Hindlimb muscle (tissue), 1 donor: ENCODE measurements at regions not wholly inside any gene's neighbourhood (a gene's known extent, or its start where the extent isn't known, plus 50 kb on each side); places are given as distances from the start of the nearest gene placed in this dataset.
"Not testable (repeated sequence)": the region's sequence is repeated elsewhere in the genome, so short reads cannot be mapped to it uniquely, and the experiment has no call there.

Experiments
- DNase-seq: peaks from one replicate; pipeline ENCODE4 v3.0.0-alpha.2; 2013

DNA sequence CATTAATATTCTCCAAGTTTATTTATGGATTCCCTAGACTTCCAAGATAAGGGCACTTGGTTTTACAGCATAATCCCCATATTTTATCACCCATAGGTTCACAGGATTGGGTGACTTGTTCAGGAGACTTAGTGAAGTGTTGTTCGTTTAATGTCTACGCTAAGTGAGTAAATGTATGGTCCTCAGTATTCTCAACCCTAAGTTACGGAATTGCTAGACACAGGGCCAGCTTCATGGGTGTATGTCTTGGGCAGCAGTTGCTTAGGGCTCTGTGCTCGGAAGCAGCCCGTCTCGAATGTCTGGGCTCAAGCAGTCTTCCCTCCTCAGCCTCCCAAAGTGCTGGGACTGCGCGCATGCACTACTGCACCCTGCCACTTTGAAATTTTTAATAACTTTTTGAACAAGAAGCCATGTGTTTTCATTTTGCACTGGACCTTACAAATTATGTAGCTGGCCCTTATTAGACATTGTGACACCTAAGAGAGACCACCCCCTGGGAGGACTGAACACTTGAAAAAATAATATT, 91.5 kb upstream of the ZNF217 start:
- no peak for DNase-seq

DNA sequence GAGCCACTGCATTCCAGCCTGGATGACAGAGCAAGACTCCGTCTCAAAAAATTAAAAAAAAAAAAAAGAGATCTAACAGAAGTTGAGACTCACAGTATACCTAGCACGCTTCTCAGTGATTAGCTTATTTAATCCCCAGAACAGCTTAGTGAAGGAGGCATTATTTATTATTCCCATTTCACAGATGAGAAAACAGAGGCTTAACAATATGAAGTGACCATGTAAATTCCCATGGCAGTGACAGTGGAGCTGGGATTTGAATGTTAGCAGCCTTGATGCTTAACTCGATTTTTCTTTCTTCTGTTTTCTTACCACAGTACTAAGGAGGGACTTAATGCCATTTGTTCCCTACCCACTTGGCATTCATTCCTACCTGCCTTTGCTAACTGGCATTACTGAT, 89.9 kb upstream of the ZNF217 start:
- no peak for DNase-seq

DNA sequence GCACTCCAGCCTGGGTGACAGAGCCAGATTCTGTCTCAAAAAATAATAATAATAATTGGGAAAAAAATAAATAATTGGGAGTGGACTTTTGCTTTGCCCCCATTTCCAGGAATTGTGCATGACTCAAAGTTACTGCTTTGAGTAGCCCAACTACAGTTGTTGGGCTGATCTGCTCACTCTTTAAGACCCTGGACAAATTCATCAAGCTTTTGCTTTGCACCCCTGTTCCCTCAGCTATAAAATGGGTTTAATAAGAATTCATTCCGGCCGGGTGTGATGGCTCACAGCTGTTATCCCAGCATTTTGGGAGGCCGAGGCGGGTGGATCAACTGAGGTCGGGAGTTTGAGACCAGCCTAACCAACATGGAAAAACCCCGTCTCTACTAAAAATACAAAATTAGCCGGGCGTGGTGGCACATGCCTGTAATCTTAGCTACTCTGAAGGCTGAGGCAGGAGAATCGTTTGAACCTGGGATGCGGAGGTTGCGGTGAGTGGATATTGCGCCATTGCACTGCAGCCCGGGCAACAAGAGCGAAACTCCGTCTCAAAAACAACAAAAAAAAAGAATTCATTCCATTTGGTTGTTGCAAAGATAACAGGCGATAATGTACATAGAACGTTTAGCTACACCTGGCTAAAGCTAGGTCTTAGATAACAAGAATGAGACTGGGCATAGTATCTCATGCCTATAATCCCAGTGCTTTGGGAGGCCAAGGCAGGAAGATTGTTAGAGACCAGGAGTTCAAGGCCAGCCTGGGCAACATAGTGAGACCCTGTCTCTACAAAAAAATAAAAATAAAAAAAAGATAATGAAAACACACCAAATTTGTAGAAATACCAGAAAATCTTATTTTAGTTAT, 87.9 kb upstream of the ZNF217 start:
- DNase-seq: no peak

DNA sequence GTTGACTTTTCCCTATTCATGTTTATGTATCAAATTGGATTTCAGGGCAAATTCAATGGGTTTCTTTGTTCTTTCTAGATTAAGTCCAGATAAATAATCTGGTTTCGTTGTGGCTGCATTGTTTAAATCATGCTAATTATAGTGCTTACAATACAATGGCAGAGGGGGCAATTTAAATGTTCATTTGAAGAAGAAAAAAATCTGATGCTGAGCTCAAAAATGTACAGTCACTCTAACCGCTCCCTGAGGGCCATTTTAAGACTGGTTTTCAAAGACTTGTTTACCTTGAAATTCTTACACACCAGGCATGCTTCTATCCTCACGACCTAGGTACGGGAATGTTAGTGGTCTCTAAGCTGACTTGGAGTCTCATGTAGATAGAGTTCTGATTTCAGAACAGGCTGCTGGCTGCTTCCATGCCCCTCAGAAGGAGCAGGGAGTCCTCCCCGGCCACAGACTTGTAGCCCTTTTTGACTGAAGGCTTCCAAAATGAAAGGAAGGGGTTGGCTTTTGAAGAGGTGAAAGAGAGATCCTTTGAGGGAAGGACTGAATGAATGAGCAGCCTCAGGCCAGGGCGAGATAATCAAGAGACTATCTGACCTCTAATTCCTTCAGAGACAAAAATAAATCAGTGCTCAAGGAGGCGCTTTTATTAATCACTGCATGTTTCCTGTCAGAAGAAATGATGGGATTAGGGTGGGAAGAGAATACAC, 86.1 kb upstream of the ZNF217 start:
- DNase-seq: no peak

DNA sequence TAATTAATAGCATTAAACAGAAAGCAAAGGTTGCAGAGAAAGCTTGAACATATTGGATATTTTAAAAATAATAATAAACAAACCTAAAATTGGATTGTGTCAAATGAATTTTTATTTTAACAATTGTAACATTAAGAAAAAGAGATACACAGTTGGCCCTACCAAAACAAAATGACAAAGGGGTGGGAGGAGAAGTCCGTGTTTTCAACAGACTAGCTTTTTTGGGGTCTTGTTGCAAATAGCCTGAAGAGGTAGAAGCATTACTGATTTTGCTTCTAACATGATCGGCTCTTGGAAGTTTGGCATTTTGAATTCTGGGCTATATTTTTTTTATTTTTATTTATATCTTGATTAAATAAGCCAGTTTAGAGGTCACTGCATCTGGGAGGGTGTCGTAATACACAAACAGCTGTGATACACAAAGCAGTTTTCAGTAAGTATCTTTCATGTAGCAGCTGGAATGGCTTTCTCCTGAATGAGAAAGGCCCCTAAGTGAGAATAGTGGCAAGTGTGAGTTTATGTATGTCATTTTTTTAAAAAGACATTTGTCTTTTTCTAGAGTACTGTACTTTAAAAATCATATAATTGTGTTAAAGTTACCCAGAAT, 85.5 kb upstream of the ZNF217 start:
- DNase-seq: no peak

DNA sequence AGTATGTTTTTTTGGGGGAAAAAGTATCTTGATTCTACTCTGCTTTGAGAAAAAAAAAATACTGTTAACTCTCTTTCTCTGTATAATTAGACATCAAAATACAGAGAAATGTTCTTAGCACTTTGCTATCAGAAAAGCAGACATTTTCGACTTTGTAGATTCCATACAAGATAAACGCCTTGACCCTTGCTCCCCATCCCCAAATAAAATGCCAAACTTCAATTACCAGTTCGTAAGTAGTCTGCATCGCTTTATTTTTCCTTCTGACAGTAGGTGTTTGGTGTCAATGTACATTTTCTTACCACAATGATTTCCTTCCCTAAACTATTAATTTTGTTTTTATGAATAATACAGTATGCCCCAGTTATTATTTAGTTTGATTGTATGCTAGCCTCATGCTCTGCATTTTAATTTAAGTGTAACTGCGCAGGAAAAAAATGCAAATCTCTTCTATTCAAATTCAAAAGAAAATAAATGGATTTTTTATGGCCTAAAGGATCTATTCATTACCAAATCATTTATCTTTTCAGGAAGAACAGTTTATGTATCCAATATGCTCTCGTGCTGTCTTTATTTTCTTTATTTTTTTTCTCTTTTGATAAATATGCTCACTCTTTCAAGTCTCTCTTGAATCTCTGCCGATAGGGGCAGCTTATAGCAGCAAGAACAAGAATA, 84.8 kb upstream of the ZNF217 start:
- no peak for DNase-seq

DNA sequence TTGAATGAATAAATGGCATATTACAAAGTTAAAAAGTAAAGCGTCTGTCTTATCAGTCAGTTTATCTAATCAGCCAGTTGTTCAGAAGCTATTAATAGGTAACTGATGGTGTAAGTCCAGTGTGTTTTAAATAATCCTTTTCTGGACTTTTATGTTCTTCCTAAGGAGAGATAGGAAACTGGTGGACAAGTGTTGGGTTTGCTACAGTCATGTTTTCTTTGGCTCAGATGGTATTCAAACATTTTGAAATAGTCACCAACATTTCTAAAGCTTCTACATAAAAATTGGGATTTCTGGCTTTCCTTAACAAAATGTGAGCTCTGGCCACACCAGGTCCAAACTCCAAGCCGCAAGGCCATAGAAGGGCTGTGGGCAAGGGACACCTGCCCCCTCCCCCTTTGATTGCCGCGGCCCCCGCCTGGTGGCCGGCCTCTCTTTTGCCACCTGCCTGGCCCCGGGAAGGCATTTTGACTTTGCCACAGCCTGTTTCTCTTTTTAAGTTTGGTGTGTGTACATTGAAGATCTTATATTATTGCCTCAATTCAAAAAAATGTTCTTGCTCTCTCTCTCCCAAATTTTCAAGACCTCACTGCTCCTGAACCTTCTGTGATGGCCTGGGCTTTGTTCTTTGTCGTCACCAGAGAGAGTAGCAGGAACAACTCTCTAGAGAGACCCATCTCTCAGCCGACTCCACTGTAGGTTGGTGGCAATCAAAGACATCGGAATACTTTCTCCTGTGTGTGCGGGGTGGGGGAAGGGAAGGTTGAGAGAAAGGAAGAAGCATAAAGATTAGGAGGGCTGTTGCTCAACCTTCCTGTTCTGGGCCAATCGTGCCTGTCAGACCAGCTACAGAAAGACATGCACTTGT, 84.0 kb upstream of the ZNF217 start:
- no peak for DNase-seq

DNA sequence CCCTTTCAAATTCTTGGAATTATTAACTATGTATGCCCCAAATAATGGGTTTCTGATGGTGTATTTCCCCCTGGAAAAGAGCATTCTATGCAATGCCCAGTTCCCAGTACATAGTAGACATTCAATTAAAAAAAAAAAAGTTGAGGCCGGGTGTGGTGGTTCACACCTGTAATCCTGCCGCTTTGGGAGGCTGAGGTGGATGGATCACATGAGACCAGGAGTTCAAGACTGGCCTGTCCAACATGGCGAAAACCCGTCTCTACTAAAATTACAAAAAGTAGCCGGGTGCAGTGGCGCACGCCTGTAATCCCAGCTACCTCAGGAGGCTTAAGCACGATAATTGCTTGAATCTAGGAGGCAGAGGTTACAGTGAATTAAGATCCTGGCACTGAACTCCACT, 83.3 kb upstream of the ZNF217 start:
- DNase-seq: no peak

DNA sequence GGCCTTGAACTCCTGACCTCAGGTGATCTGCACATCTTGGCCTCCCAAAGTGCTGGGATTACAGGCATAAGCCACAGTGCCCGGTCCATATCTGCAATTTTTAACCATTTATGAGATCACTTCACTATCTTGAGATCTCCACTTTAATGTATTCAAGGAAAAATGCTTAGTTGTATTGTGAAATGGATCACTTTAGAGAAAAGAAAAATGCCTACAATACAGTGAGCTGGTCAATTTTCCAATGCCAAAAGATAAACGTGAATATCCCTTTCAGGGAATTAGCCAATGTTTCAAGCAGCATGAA, 82.8 kb upstream of the ZNF217 start:
- DNase-seq: no peak

DNA sequence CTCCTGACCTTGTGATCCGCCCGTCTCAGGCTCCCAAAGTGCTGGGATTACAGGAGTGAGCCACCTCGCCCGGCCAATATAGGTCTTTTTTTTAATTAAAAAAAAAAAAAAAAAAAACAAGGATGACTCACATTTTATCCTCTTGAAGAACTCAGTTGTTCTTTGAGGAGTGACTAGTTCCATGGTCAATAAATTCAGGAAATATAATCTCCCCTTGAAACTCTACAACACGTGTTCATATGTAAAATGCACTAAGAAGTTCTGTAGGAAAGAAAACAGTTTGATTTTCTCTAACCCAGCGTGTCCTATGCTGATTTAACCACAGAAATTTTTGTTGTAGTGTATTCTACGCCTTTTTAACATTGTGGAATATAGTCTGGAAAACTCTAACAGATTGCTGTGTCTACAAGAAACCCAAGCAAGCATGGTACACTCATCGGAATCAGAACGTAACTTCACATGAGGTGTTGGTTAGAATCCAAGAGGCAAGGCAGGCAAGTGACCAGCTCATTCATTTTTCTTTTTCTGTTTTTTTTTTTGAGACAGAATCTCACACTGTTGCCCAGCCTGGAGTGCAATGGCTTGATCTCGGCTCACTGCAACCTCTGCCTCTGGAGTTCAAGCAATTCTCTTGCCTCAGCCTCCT, 79.0 kb upstream of the ZNF217 start:
- no peak for DNase-seq

DNA sequence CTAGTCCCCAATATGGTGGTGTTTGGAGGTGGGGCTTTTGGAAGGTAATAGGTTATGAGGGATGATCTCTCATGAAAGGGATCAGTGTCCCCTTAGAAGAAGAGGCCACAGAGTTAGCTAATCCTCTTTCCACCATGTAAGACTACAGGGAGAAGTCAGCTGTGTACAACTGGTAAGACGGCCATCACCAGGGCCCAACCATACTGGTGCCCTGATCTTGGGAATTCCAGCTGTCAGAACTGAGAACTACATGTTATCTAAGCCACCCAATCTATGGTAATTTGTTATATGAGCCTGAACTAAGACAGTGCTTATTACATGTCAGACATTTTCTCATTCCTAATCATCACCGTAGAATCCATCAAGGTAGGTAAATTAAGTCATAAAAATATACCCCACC, 77.7 kb upstream of the ZNF217 start:
- DNase-seq: no peak

DNA sequence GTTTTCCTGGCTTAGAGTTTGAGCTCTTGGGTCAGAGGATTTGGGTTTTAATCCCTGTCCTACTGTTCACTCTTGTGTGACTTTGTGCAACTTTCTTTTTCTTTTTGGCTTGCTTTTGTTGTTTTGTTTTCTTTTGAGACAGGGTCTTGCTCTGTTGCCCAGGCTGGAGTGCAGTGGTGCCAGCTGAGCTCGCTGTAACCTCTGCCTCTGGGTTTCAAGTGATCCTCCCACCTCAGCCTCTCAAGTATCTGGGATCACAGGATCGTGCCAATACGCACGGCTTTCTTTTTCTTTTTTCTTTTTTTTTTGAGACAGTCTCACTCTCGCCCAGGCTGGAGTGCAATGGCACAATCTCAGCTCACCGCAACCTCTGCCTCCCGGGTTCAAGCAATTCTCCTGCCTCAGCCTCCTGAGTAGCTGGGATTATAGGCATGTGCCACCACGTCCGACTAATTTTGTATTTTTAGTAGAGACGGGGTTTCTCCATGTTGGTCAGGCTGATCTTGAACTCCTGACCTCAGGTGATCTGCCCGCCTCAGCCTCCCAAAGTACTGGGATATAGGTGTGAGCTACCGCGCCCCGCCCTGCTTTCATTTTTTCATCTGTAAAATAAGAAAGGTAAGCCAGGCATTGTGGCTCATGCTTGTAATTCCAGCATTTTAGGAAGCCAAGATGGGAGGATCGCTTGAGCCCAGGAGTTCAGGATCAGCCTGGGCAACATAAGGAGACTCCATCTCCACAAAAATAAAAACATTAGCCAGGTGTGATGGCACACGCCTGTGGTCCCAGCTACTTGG, 76.1 kb upstream of the ZNF217 start:
- not testable (repeated sequence) for DNase-seq

DNA sequence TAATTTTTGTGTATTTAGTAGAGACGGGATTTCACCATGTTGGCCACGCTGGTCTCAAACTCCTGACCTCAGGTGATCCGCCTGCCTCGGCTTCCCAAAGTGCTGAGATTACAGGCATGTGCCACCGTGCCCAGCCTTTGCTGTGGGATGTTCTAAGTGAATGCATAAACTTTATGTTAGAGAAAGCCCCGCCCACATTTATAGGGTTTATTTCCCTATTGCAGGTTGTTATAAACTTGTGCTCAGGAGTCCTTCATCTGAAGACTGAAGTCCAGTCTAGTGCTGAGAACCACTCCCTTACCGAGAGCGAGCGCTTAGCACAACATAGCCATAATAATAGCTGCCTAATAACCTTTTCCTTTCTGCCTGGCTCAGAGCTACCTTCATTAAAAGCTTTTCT, 75.4 kb upstream of the ZNF217 start:
- no peak for DNase-seq

DNA sequence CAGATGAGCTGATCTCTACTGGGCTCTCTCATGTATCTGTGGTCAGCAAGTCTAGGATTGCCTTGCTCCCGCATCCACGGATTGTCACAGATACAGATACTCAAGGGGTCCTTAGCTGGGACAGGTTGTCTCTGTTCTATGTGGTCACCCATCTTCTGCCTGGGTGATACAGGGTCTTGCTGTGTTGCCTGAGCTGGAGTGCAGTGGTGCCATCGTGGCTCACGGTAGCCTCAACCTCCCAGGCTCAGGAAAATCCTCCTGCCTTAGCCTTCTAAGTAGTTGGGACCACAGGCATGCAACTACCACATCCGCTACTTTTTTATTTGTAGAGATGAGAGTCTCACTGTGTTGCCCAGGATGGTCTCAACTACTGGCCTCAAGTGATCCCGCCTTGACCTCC, 72.5 kb upstream of the ZNF217 start:
- no peak for DNase-seq

DNA sequence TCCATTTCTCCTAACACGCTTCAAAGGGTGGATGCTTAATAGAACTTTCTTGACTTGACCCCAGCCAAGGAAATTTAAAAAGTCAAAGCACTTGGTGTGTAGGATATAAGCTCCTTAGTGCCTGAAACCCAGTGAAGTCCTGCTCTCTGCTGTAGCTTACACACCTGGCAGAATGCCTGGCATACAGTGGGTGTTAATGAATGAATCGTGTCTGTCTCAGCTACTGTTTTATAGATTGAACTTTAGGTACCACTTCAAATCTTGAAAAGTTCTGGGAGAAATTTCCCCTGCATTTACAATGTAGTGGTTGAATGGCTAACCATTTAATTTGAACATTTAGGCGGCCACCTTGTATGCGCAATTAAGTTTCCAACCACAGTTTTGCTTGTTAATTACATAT, 70.5 kb upstream of the ZNF217 start:
- DNase-seq: no peak

DNA sequence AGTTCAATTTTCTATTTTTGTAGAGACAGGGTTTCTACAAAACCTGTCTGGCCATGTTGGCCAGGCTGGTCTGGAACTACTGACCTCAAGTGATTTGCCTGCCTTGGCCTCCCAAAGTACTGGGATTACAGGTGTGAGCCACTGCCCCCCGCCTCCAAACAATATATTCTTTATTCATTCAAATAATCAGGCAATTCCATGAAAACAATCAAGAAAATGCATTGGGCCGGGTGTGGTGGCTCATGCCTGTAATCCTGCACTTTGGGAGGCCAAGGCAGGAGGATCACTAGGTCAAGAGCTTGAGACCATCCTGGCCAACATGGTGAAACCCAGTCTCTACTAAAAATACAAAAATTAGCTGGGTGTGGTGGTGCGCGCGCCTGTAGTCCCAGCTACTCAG, 69.9 kb upstream of the ZNF217 start:
- not testable (repeated sequence) for DNase-seq

DNA sequence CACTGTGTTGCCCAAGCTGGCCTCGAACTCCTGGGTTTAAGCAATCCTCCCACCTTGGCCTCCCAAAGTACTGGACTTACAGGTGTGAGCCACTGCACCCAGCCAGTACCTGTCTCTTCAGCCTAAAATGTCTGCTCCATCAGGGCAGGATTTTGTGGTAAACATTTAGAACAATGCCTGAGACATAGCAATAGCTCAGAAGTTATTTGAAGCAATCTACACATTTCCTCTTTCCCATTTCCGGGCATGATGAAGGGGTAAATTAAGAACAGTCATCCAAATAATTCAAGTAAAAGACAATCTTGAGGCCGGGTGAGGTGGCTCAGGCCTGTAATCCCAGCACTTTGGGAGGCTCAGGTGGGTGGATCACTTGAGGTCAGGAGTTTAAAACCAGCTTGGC, 69.0 kb upstream of the ZNF217 start:
- DNase-seq: no peak

DNA sequence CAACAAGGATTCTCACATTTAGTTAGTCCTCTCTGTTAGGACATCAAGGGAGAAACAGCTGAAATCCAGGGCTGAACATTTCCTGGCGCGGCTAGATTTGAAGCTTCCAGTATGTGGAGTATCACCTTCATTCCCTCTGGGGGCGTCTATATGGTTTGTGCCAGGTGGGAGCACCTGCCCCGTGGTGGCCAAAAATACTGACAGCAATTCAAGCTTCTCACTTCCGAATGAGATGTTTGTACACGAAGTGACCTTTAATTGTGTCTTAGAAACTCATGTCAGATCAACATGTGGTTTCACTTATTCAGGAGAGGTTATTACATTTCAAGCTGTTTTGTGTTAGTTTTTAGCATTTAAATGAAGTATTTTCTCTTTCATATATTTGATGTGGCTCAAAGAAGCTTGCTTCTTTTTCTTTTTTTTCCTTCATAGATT, 67.3 kb upstream of the ZNF217 start:
- DNase-seq: no peak

DNA sequence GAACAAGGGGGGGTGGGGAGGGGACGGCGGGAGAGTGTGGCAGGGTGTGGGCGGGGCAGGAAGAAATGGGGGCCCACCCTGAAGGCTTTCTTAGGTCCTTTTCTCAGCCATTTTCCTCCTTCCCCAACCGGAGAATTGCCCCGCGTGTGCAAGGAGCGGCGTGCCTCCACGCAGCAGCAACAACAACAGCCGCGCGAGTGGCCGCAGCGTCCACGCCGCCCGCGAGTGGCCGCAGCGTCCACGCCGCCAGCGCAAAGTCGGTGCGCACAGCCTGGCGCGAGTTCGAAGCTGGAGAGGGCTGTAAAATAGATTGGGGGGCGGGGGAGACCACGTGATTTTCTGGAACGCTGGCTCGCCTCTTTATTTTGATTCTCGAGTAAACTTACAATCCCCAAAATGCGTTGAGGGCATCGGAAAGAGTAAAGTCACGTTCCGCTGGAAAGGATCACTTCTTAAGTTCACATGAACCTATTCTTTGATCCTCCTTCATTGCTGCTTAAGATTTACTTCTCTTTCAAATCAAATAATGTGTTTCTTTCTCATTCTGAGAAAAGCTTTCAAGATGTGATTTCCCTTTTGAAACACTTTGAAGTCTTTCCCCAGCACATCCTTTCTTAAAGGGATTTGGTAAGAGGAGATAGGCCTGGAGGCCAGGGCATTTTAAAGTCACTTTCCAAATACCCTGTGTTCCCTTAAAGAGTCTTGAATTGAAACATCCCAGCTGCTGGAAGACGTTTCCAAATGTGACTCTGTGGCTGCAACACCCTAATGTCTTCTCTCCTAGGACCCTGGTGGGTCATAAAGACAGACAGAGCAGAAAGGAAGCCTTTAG, 66.7 kb upstream of the ZNF217 start:
- no peak for DNase-seq

DNA sequence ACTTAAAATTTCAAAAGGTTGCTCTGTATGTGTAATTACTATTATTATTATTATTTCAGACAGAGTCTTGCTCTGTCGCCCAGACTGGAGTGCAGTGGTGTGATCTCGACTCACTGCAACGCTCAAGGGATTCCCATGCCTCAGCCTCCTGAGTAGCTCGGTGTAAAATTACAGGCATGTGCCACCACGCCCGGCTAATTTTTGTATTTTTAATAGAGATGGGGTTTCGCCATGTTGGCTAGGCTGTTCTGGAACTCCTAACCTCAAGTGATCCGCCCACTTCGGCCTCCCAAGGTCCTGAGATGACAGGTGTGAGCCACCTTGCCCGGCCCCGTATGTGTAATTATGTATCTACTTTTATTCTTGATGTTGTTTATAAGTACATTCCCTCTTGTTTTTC, 65.3 kb upstream of the ZNF217 start:
- no peak for DNase-seq
